ENCODE measurements at regions not wholly inside any gene's neighbourhood (a gene's known extent, or its start where the extent isn't known, plus 50 kb on each side); places are given as distances from the start of the nearest gene placed in this dataset.

GRCh38 chr5:2153350-2153749 lies 270.6 kb upstream of the IRX4 start:
- no peak for TF ChIP-seq POLR2A (IDR thresholded peaks at IDR 0.05)
- no peak for TF ChIP-seq CTCF (IDR thresholded peaks at IDR 0.05)

Data from lower leg skin (tissue), 3 donors.